ENCODE measurements at regions not wholly inside any gene's neighbourhood (a gene's known extent, or its start where the extent isn't known, plus 50 kb on each side); places are given as distances from the start of the nearest gene placed in this dataset.

DNA sequence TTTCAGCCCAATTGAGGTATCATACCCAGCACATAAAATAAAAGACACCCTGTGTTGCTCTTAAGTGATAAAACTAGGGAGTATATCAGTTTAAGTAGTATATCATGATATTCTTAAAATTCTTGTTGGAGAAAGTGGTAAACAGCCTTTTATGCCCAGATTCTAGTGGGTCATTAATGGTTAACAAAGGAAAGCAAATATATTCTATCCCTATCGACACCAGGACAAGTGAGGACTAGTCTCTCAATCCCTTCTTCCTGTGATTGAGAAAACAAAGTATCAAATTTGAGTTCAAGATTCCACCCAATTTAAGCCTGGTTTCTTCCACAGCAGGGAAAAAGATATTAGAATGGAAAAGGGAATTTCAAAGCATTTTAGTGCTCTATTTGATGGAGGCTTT is 142.4 kb upstream of the IL12A start:
- Mint-ChIP-seq H3K4me1 (ENCODE audit: low read depth) (no peaks in the 10 kb centered on the region), H3K27ac (no peak overlapping the region), H3K4me3 (no peak overlapping the region), H3K36me3 (no peaks in the 10 kb centered on the region), H3K27me3 (peaks cover 10% of the 10 kb centered on the region), H3K9me3 (no peaks in the 10 kb centered on the region)
- ChIA-PET CTCF (no interaction called here), POLR2A (no interaction called here)
- intact Hi-C loops (cut with micrococcal nuclease): no loop called here
- DNase-seq: no peak

- Mint-ChIP-seq H3K4me3 (no peak overlapping the region), H3K27ac (no peak overlapping the region), H3K9me3 (no peaks in the 10 kb centered on the region), H3K36me3 (no peaks in the 10 kb centered on the region), H3K27me3 (peaks cover 15% of the 10 kb centered on the region), H3K4me1 (ENCODE audit: low read depth) (no peaks in the 10 kb centered on the region)
- ChIA-PET POLR2A (no interaction called here), CTCF (interaction anchor here (1.5 kb wide), 1 partner anchor 9 kb away, joined by 3 read pairs; the partner anchor contains the start of gene SCHIP1)
- DNase-seq: no peak
- intact Hi-C loops (cut with micrococcal nuclease): no loop called here
Measured at GRCh38 chr3:159848348-159849118, 140.1 kb upstream of the IL12A start.

DNA sequence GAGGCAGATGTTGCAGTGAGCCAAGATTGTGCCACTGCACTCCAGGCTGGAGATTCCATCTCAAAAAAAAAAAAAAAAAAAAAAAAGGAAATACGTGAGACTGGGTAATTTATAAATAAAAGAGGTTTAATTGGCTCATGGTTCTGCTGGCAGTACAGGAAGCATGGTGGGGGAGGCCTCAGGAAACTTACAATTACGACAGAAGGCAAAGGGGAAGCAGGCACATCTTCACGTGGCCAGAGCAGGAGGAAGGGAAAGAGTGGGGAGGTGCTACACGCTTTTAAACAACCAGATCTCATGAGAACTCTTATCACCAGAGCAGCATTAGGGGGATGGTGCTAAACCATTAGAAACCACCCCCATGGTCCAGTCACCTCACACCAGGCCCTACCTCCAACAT is 138.2 kb upstream of the IL12A start:
- Mint-ChIP-seq H3K36me3 (no peaks in the 10 kb centered on the region), H3K4me3 (no peak overlapping the region), H3K27me3 (peaks cover 20% of the 10 kb centered on the region), H3K27ac (no peak overlapping the region), H3K4me1 (ENCODE audit: low read depth) (no peaks in the 10 kb centered on the region), H3K9me3 (no peaks in the 10 kb centered on the region)
- intact Hi-C loops (cut with micrococcal nuclease): no loop called here
- CTCF ChIA-PET: interaction anchor here (1.2 kb wide), 1 partner anchor 12 kb away, joined by 3 read pairs; no protein-coding TSS in a partner anchor
- POLR2A ChIA-PET: interaction anchor here (0.8 kb wide), 1 partner anchor 10 kb away, joined by 4 read pairs; no protein-coding TSS in a partner anchor
- no peak for DNase-seq

DNA sequence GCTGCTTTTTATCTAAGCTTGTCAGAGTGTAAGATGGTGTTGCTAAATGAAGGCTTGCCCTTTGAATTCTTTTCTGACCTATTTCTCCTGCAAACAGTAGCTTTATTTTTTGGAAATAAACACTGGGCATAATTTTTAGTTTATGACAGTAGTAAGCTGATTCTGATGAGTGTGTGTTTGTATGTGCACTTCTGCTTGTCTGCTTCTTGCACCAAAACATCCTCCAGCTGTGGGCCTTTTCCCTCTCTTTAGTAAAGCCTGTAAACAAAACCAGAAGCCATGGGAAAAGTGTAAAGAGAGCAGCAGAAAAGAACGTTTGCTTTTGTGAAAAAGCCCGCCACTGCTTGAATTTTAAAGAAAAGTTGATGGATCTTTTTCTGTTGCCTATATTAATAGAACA is 136.4 kb upstream of the IL12A start:
- Mint-ChIP-seq H3K36me3 (no peaks in the 10 kb centered on the region), H3K27me3 (peaks cover 26% of the 10 kb centered on the region), H3K4me1 (ENCODE audit: low read depth) (no peaks in the 10 kb centered on the region), H3K4me3 (no peak overlapping the region), H3K27ac (no peak overlapping the region), H3K9me3 (no peaks in the 10 kb centered on the region)
- ChIA-PET POLR2A (no interaction called here), CTCF (interaction anchor here (1.1 kb wide), 1 partner anchor 32 kb away, joined by 3 read pairs; no protein-coding TSS in a partner anchor)
- no peak for DNase-seq
- intact Hi-C loops (cut with micrococcal nuclease): no loop called here

DNA sequence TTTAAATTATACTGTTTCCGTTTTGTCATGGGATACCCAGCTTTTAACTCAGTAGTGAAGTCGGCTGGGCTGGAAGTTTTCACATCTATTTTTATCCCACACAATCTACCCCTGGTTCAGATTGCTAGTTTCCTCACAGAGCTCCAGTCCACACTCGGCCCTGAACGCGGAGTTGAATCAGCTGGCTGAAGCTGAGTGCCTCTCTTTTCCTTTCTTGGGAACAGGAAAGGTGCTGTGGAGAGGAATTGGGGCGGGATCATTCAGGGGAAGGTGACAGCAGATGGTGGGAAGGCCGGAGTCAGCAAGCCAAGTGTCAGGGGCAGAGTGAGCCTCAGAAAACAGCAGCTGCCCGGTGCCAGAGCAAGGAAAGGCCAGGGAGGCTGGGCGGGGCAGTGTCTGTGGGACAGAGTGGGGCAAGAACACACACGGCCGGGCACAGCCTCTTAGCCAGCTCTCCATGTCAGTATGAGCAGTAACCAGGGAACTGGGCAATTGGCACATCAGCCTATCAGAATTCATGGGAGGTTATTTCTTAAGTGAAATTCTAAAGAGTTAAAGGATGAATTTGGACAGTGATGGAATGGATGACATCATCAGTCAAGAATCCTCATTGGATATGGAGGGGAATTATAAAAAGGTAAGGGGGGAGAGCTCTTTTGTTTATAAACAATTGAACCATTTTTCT is 135.7 kb upstream of the IL12A start:
- Mint-ChIP-seq H3K9me3 (no peaks in the 10 kb centered on the region), H3K36me3 (no peaks in the 10 kb centered on the region), H3K4me1 (ENCODE audit: low read depth) (no peaks in the 10 kb centered on the region), H3K27me3 (peaks cover 26% of the 10 kb centered on the region), H3K4me3 (no peak overlapping the region), H3K27ac (no peak overlapping the region)
- intact Hi-C loops (cut with micrococcal nuclease): no loop called here
- no peak for DNase-seq
- ChIA-PET CTCF (interaction anchor here (1.1 kb wide), 1 partner anchor 32 kb away, joined by 3 read pairs; no protein-coding TSS in a partner anchor), POLR2A (no interaction called here)

- Mint-ChIP-seq H3K9me3 (no peaks in the 10 kb centered on the region), H3K27ac (no peak overlapping the region), H3K4me1 (ENCODE audit: low read depth) (no peaks in the 10 kb centered on the region), H3K36me3 (no peaks in the 10 kb centered on the region), H3K27me3 (peaks cover 24% of the 10 kb centered on the region), H3K4me3 (no peak overlapping the region)
- ChIA-PET POLR2A (no interaction called here), CTCF (interaction anchor here (1.2 kb wide), 1 partner anchor 31 kb away, joined by 3 read pairs; no protein-coding TSS in a partner anchor)
- no peak for DNase-seq
- intact Hi-C loops (cut with micrococcal nuclease): no loop called here
Measured at GRCh38 chr3:159853506-159853864, 135.2 kb upstream of the IL12A start.

GRCh38 chr3:159854500-159855124 is 134.0 kb upstream of the IL12A start:
- Mint-ChIP-seq H3K36me3 (no peaks in the 10 kb centered on the region), H3K4me3 (no peak overlapping the region), H3K27me3 (peaks cover 24% of the 10 kb centered on the region), H3K27ac (no peak overlapping the region), H3K9me3 (no peaks in the 10 kb centered on the region), H3K4me1 (ENCODE audit: low read depth) (no peaks in the 10 kb centered on the region)
- CTCF ChIA-PET: interaction anchor here (1.2 kb wide), 1 partner anchor 30 kb away, joined by 3 read pairs; no protein-coding TSS in a partner anchor
- POLR2A ChIA-PET: no interaction called here
- no peak for DNase-seq
- intact Hi-C loops (cut with micrococcal nuclease): no loop called here

- POLR2A ChIA-PET: no interaction called here
- intact Hi-C loops (cut with micrococcal nuclease): no loop called here
- H3K4me3 Mint-ChIP-seq: no peak overlapping the region
- peaks cover 22% of the 10 kb centered on the region for H3K27me3 Mint-ChIP-seq
- H3K4me1 Mint-ChIP-seq (ENCODE audit: low read depth): no peaks in the 10 kb centered on the region
- no peaks in the 10 kb centered on the region for H3K36me3 Mint-ChIP-seq
- H3K27ac Mint-ChIP-seq: no peak overlapping the region
- DNase-seq: no peak
- H3K9me3 Mint-ChIP-seq: no peaks in the 10 kb centered on the region
- CTCF ChIA-PET: no interaction called here
Measured at GRCh38 chr3:159855599-159856346, 132.9 kb upstream of the IL12A start.

DNA sequence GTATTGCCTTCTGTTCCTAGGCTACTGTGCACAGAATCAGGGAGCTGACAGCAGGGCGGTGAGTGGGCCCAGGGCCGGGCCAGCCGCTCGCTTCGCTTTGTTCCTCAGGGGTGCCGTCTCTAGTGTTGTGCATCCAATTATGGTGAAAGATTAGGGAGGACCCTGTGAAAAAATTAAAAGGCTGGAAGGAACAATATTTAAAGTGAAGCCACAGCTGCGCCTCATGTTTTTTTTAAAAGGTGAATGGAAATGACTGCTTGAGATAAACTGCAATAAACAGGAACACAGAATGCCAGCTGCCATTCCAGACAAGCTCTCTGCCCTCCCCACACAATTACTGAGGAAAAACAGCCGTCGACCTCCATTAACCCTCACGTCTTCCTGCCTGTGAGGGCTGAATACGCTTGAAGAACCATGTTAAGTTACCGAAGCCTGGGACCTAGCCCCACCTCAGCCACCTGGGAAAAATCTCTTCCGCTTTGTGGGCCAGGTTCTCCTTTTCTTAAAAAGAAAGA is 132.0 kb upstream of the IL12A start:
- peaks cover 27% of the 10 kb centered on the region for H3K27me3 Mint-ChIP-seq

DNA sequence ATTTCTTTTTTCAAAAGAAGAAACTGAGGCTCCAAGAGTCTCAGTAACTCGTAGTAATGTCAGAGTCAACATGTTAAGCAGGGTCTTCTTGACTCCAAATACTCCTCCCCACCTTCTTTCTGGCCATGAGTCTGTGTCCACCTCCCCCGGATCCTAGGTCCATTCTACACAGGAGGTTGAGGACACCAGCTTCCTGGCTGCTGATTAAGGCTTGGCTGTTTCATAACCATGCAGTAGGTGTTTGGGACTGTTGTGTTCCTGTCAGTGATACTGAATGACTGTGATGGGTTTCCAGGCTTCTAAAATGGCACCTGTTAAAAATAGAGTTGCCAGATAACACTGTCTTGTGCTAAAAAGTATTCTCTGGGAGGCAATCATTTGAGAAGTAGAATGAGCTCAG is 130.8 kb upstream of the IL12A start:
- no peak for DNase-seq
- Mint-ChIP-seq H3K27me3 (peaks cover 32% of the 10 kb centered on the region), H3K9me3 (no peaks in the 10 kb centered on the region), H3K4me3 (no peak overlapping the region), H3K4me1 (ENCODE audit: low read depth) (no peaks in the 10 kb centered on the region), H3K36me3 (no peaks in the 10 kb centered on the region), H3K27ac (no peak overlapping the region)
- ChIA-PET POLR2A (no interaction called here), CTCF (no interaction called here)
- intact Hi-C loops (cut with micrococcal nuclease): no loop called here

More for the DNA sequence above, 132.0 kb upstream of the IL12A start:
- ChIA-PET POLR2A (no interaction called here), CTCF (no interaction called here)
- Mint-ChIP-seq H3K4me1 (ENCODE audit: low read depth) (no peaks in the 10 kb centered on the region), H3K27ac (no peak overlapping the region), H3K9me3 (no peaks in the 10 kb centered on the region), H3K36me3 (no peaks in the 10 kb centered on the region), H3K4me3 (no peak overlapping the region)
- DNase-seq: no peak
- intact Hi-C loops (cut with micrococcal nuclease): no loop called here

- DNase-seq: no peak
- peaks cover 28% of the 10 kb centered on the region for H3K27me3 Mint-ChIP-seq
- POLR2A ChIA-PET: no interaction called here
- no peak overlapping the region for H3K4me3 Mint-ChIP-seq
- CTCF ChIA-PET: no interaction called here
- no peaks in the 10 kb centered on the region for H3K9me3 Mint-ChIP-seq
- H3K36me3 Mint-ChIP-seq: no peaks in the 10 kb centered on the region
- H3K4me1 Mint-ChIP-seq (ENCODE audit: low read depth): no peaks in the 10 kb centered on the region
- H3K27ac Mint-ChIP-seq: no peak overlapping the region
- intact Hi-C loops (cut with micrococcal nuclease): no loop called here
Measured at GRCh38 chr3:159858650-159859049, 130.0 kb upstream of the IL12A start.

GRCh38 chr3:159859424-159859823 is 129.2 kb upstream of the IL12A start:
- ChIA-PET CTCF (no interaction called here), POLR2A (no interaction called here)
- no peaks in the 10 kb centered on the region for H3K9me3 Mint-ChIP-seq
- peaks cover 26% of the 10 kb centered on the region for H3K27me3 Mint-ChIP-seq
- intact Hi-C loops (cut with micrococcal nuclease): no loop called here
- no peaks in the 10 kb centered on the region for H3K36me3 Mint-ChIP-seq
- no peaks in the 10 kb centered on the region for H3K4me1 Mint-ChIP-seq (ENCODE audit: low read depth)
- DNase-seq: no peak
- H3K4me3 Mint-ChIP-seq: no peak overlapping the region
- H3K27ac Mint-ChIP-seq: no peak overlapping the region

Data from activated CD4-positive, alpha-beta memory T cell treated with anti-CD3 and anti-CD28 coated beads for 36 hours (primary cell).